Memory B cell (primary cell): ENCODE measurements at regions not wholly inside any gene's neighbourhood (a gene's known extent, or its start where the extent isn't known, plus 50 kb on each side); places are given as distances from the start of the nearest gene placed in this dataset.
"Not testable (repeated sequence)": the region's sequence is repeated elsewhere in the genome, so short reads cannot be mapped to it uniquely, and the experiment has no call there.

Source experiments
- ATAC-seq: fragments of 150-1000 bp; cut with Tn5 transposase; 2 replicates; pipeline ENCODE4 v1.10.0; 2021; ENCODE audit warnings: low read depth, mild to moderate bottlenecking, moderate library complexity
- DNase-seq, 2 donors: peaks; one replicate each; pipeline ENCODE4 v3.0.0; 2022; ENCODE audit warnings: low spot score in 2 of 2
- H3K27ac Mint-ChIP-seq: one replicate; pipeline ENCODE4 v1.8.0; 2022; ENCODE audit warnings: mild to moderate bottlenecking, moderate library complexity, mixed read lengths
- H3K27me3 Mint-ChIP-seq: one replicate; pipeline ENCODE4 v1.8.0; 2022; ENCODE audit warnings: mixed read lengths
- H3K36me3 Mint-ChIP-seq: one replicate; pipeline ENCODE4 v1.8.0; 2022; ENCODE audit warnings: mild to moderate bottlenecking, mixed read lengths
- H3K4me1 Mint-ChIP-seq: one replicate; pipeline ENCODE4 v1.8.0; 2022; ENCODE audit warnings: mixed read lengths
- H3K4me3 Mint-ChIP-seq: one replicate; pipeline ENCODE4 v1.8.0; 2022; ENCODE audit warnings: mild to moderate bottlenecking, moderate library complexity, mixed read lengths
- H3K9me3 Mint-ChIP-seq: one replicate; pipeline ENCODE4 v1.8.0; 2022; ENCODE audit warnings: mixed read lengths

GRCh38 chr4:10810411-10810810 lies 125.8 kb upstream of the CLNK start:
- no peaks in the 10 kb centered on the region for H3K27me3 Mint-ChIP-seq
- H3K9me3 Mint-ChIP-seq = peaks cover 6% of the 10 kb centered on the region
- H3K36me3 Mint-ChIP-seq = no peaks in the 10 kb centered on the region
- H3K4me1 Mint-ChIP-seq = peaks cover 3% of the 10 kb centered on the region
- no peak for ATAC-seq
- DNase-seq = no peak
- no peak overlapping the region for H3K4me3 Mint-ChIP-seq
- H3K27ac Mint-ChIP-seq = no peak overlapping the region

- H3K9me3 Mint-ChIP-seq = peaks cover 6% of the 10 kb centered on the region
- no peak for DNase-seq
- H3K27me3 Mint-ChIP-seq = no peaks in the 10 kb centered on the region
- H3K4me3 Mint-ChIP-seq = no peak overlapping the region
- H3K4me1 Mint-ChIP-seq = peaks cover 3% of the 10 kb centered on the region
- no peak for ATAC-seq
- no peak overlapping the region for H3K27ac Mint-ChIP-seq
- no peaks in the 10 kb centered on the region for H3K36me3 Mint-ChIP-seq
Measured at GRCh38 chr4:10809905-10810304, 125.3 kb upstream of the CLNK start.

- H3K36me3 Mint-ChIP-seq = no peaks in the 10 kb centered on the region
- peaks cover 6% of the 10 kb centered on the region for H3K4me1 Mint-ChIP-seq
- DNase-seq (no peak), ATAC-seq (no peak)
- peaks cover 3% of the 10 kb centered on the region for H3K9me3 Mint-ChIP-seq
- H3K27me3 Mint-ChIP-seq = no peaks in the 10 kb centered on the region
- H3K27ac Mint-ChIP-seq = no peak overlapping the region
- H3K4me3 Mint-ChIP-seq = no peak overlapping the region
Measured at GRCh38 chr4:10808591-10808990, 124.0 kb upstream of the CLNK start.

GRCh38 chr4:10806953-10807645 lies 122.5 kb upstream of the CLNK start:
- H3K27ac Mint-ChIP-seq = no peak overlapping the region
- no peak for ATAC-seq
- peaks cover 3% of the 10 kb centered on the region for H3K9me3 Mint-ChIP-seq
- H3K4me3 Mint-ChIP-seq = no peak overlapping the region
- H3K27me3 Mint-ChIP-seq = no peaks in the 10 kb centered on the region
- H3K36me3 Mint-ChIP-seq = no peaks in the 10 kb centered on the region
- no peak for DNase-seq
- H3K4me1 Mint-ChIP-seq = peaks cover 6% of the 10 kb centered on the region

- ATAC-seq (peak; percentile 32), DNase-seq (no peak)
- Mint-ChIP-seq H3K36me3 (peaks cover 1% of the 10 kb centered on the region), H3K9me3 (peaks cover 5% of the 10 kb centered on the region), H3K27ac (no peak overlapping the region), H3K4me1 (peaks cover 8% of the 10 kb centered on the region), H3K4me3 (no peak overlapping the region), H3K27me3 (no peaks in the 10 kb centered on the region)
Measured at GRCh38 chr4:10803713-10804343, 119.3 kb upstream of the CLNK start.

GRCh38 chr4:10787365-10787764 lies 102.8 kb upstream of the CLNK start:
- no peak for DNase-seq
- Mint-ChIP-seq H3K4me3 (no peak overlapping the region), H3K27ac (no peak overlapping the region), H3K9me3 (peaks cover 3% of the 10 kb centered on the region), H3K36me3 (no peaks in the 10 kb centered on the region), H3K4me1 (peaks cover 4% of the 10 kb centered on the region), H3K27me3 (peaks cover 2% of the 10 kb centered on the region)
- no peak for ATAC-seq

GRCh38 chr4:10784621-10785020 lies 100.1 kb upstream of the CLNK start:
- ATAC-seq (no peak), DNase-seq (no peak)
- H3K36me3 Mint-ChIP-seq = no peaks in the 10 kb centered on the region
- H3K4me1 Mint-ChIP-seq = peaks cover 4% of the 10 kb centered on the region
- no peak overlapping the region for H3K4me3 Mint-ChIP-seq
- H3K9me3 Mint-ChIP-seq = peaks cover 3% of the 10 kb centered on the region
- H3K27me3 Mint-ChIP-seq = peaks cover 3% of the 10 kb centered on the region
- H3K27ac Mint-ChIP-seq = no peak overlapping the region

GRCh38 chr4:10783351-10783750 lies 98.8 kb upstream of the CLNK start:
- no peak overlapping the region for H3K4me3 Mint-ChIP-seq
- ATAC-seq = no peak
- H3K9me3 Mint-ChIP-seq = peaks cover 3% of the 10 kb centered on the region
- no peaks in the 10 kb centered on the region for H3K36me3 Mint-ChIP-seq
- H3K27me3 Mint-ChIP-seq = peaks cover 3% of the 10 kb centered on the region
- H3K27ac Mint-ChIP-seq = no peak overlapping the region
- peaks cover 4% of the 10 kb centered on the region for H3K4me1 Mint-ChIP-seq
- DNase-seq = no peak

GRCh38 chr4:10781805-10782204 lies 97.2 kb upstream of the CLNK start:
- no peak for ATAC-seq

GRCh38 chr4:10780803-10781202 lies 96.2 kb upstream of the CLNK start:
- H3K27me3 Mint-ChIP-seq, ATAC-seq, H3K4me1 Mint-ChIP-seq, H3K27ac Mint-ChIP-seq, DNase-seq, H3K36me3 Mint-ChIP-seq, H3K4me3 Mint-ChIP-seq, H3K9me3 Mint-ChIP-seq: not testable (repeated sequence)

More at GRCh38 chr4:10781805-10782204, 97.2 kb upstream of the CLNK start:
- no peak overlapping the region for H3K4me3 Mint-ChIP-seq
- no peaks in the 10 kb centered on the region for H3K36me3 Mint-ChIP-seq
- peaks cover 4% of the 10 kb centered on the region for H3K4me1 Mint-ChIP-seq
- DNase-seq = no peak
- H3K9me3 Mint-ChIP-seq = no peaks in the 10 kb centered on the region
- no peak overlapping the region for H3K27ac Mint-ChIP-seq
- H3K27me3 Mint-ChIP-seq = peaks cover 1% of the 10 kb centered on the region

GRCh38 chr4:10775132-10775531 lies 90.6 kb upstream of the CLNK start:
- H3K9me3 Mint-ChIP-seq, H3K27me3 Mint-ChIP-seq, DNase-seq, H3K4me3 Mint-ChIP-seq, H3K4me1 Mint-ChIP-seq, H3K27ac Mint-ChIP-seq, ATAC-seq, H3K36me3 Mint-ChIP-seq: not testable (repeated sequence)

GRCh38 chr4:10773656-10774055 lies 89.1 kb upstream of the CLNK start:
- ATAC-seq (no peak), DNase-seq (no peak)
- H3K27me3 Mint-ChIP-seq = no peaks in the 10 kb centered on the region
- no peak overlapping the region for H3K4me3 Mint-ChIP-seq
- H3K27ac Mint-ChIP-seq = no peak overlapping the region
- H3K9me3 Mint-ChIP-seq = no peaks in the 10 kb centered on the region
- no peaks in the 10 kb centered on the region for H3K4me1 Mint-ChIP-seq
- H3K36me3 Mint-ChIP-seq = no peaks in the 10 kb centered on the region

GRCh38 chr4:10773010-10773409 lies 88.4 kb upstream of the CLNK start:
- no peak for ATAC-seq
- no peaks in the 10 kb centered on the region for H3K9me3 Mint-ChIP-seq
- H3K27ac Mint-ChIP-seq = no peak overlapping the region

GRCh38 chr4:10765386-10765785 lies 80.8 kb upstream of the CLNK start:
- ATAC-seq (no peak), DNase-seq (no peak)
- Mint-ChIP-seq H3K9me3 (peaks cover 10% of the 10 kb centered on the region), H3K4me3 (no peak overlapping the region), H3K27me3 (no peaks in the 10 kb centered on the region), H3K27ac (no peak overlapping the region), H3K36me3 (peaks cover 5% of the 10 kb centered on the region), H3K4me1 (peaks cover 4% of the 10 kb centered on the region)

More at GRCh38 chr4:10773010-10773409, 88.4 kb upstream of the CLNK start:
- Mint-ChIP-seq H3K36me3 (no peaks in the 10 kb centered on the region), H3K4me3 (no peak overlapping the region), H3K27me3 (no peaks in the 10 kb centered on the region), H3K4me1 (no peaks in the 10 kb centered on the region)
- DNase-seq = no peak

- ATAC-seq (no peak), DNase-seq (no peak)
- Mint-ChIP-seq H3K4me3 (no peak overlapping the region), H3K9me3 (peaks cover 10% of the 10 kb centered on the region), H3K27ac (no peak overlapping the region), H3K4me1 (peaks cover 4% of the 10 kb centered on the region), H3K36me3 (peaks cover 5% of the 10 kb centered on the region), H3K27me3 (no peaks in the 10 kb centered on the region)
Measured at GRCh38 chr4:10762561-10762960, 78.0 kb upstream of the CLNK start.
